ENCODE measurements at regions not wholly inside any gene's neighbourhood (a gene's known extent, or its start where the extent isn't known, plus 50 kb on each side); places are given as distances from the start of the nearest gene placed in this dataset.

GRCh38 chr4:42747971-42748370 is 91.1 kb upstream of the ATP8A1 start:
- no peak for DNase-seq (ENCODE audit: low spot score)

DNA sequence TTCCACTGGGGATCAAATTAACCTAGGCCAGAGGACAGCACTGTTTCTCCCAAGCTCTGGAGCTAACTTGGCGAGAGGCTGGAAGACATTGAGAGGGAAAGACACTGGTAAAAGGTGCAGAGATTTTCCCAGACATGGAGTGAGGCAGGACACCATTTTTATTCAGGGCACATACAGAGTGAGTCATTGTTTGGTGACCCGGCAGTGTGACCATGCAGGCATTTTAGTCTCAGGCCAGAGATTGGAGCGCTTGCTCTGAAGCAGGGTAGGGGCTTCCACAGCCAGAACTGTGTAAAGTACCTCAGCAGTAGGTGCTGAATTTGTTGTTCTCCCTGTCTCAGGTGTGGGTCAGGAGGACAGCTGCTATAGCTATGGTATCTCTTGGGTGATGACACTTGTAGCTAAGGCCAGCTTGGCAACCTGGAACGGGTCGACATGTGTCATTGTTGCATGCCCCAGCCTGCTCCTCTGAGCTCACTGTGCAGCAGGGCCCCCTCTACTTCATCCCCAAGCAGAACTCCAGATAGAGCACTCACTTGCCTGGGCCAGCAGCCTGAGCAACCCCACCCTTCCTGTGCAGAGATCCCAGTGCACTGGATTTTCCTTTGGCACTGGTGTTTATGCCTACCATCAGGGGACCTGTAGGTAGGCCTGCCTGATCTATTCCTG is 79.8 kb upstream of the ATP8A1 start:
- no peak for DNase-seq (ENCODE audit: low spot score)

GRCh38 chr4:42733380-42733779 is 76.5 kb upstream of the ATP8A1 start:
- DNase-seq (ENCODE audit: low spot score), result no peak

DNA sequence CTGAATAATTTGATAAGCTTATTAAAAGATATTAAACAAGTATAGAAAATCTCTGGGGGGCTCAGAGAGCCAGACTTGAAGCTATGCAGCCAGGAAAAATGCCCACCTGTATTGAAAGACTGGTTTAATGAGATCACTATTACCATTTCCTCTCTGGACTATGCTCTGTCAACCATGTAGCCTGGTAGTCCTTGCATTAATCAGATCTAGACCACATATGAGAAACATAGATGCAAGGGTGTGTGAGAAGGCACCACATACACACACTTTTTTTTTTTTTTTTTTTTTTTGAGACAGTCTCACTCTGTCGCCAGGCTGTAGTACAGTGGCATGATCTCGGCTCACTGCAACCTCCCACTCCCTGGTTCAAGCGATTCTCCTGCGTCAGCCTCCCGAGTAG is 75.9 kb upstream of the ATP8A1 start:
- no peak for DNase-seq (ENCODE audit: low spot score)

GRCh38 chr4:42729505-42730237 is 72.8 kb upstream of the ATP8A1 start:
- DNase-seq (ENCODE audit: low spot score), result no peak

GRCh38 chr4:42724451-42724850 is 67.5 kb upstream of the ATP8A1 start:
- no peak for DNase-seq (ENCODE audit: low spot score)

GRCh38 chr4:42720533-42720932 is 63.6 kb upstream of the ATP8A1 start:
- no peak for DNase-seq (ENCODE audit: low spot score)

DNA sequence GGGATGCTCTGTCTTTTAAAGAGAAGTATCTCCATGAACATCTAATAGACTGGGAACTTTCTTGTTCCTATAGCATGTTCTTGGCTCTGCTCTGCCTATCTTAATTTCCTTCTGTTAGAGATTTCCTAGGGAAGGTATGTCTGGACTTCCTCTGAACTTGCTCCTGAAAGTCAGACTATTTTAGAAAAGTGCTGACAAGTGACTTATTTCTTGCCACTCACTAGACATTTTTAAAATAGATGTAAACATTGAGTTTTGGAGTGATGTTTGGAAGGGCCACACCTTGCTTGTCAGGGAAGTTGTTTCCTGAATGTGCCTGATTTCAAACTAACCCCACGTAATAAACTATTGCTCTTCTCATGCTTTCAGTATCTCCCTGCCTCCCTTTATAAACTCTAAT is 62.4 kb upstream of the ATP8A1 start:
- DNase-seq (ENCODE audit: low spot score), result no peak

GRCh38 chr4:42718336-42718735 is 61.4 kb upstream of the ATP8A1 start:
- DNase-seq (ENCODE audit: low spot score), result no peak

DNA sequence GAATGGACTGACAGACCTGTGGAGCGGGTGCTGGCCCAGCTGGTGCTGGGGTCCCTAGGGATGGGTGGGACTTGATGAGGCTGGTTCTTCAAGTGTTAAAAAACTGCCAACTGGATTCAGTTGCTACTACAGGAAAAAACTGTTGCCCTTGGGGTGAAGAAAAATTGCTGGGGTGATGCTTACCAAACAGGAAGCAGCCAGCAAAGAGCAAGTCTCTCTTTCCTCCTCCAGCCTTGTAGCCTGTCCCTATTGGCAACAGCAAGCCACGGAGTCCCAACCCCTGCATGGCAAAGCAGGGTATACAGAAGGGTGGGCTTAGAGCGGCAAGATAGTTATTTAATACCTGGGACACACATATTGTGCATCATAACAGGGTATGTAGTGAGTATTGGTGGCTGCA is 60.1 kb upstream of the ATP8A1 start:
- no peak for DNase-seq (ENCODE audit: low spot score)

DNA sequence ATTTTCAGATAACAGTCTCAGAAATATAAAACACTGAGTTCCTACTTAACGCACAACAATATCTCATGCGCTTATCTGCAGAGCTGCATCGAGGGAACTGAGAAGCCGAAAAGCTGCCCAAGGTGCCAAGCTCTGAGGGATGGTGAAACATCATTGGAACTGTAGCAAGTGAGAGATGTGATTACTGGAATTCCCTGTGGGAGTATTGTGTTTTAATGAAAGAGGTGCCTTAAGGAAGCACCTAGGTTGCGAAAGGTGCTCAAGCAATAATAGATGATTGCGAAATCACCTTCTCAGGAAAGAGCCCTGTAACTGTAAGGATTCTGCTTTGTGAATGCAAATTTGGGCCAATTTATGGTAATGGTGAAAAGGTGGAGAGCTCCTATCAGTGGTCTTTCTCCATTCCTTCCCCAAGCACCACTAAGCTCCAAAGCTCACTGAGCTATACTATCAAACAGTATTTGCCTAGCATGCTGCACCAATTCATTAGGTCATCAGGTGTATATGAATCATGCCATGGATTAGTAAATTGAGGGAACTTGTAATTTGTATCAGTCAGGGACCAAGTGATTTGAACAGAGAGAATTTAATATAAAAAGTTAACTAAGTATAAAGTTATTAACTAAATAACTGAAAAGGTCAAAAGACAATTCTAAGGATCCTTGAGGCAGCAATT is 59.0 kb upstream of the ATP8A1 start:
- DNase-seq (ENCODE audit: low spot score), result no peak

- no peak for DNase-seq (ENCODE audit: low spot score)
These were observed 56.5 kb upstream of the ATP8A1 start for GRCh38 chr4:42713391-42713790.

GRCh38 chr4:42712854-42713253 is 55.9 kb upstream of the ATP8A1 start:
- no peak for DNase-seq (ENCODE audit: low spot score)

DNA sequence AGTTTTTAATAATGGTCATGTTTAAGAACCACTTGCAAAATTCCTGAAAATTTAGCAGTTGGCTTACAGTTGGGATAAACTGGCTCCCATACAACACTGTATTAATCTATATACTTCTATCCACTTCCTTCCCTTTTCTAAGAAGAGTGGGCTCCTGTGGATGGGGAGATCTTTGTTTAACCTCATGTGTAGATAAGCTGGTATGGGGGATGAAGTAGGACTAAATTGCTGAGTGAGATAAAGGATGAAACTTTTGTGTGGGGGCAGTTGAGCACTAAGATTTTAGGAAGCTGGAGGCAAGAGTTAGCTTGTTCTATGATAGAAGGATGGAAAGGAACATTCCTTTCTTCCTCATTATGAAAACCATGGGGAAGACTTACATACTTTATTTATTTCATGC is 54.6 kb upstream of the ATP8A1 start:
- no peak for DNase-seq (ENCODE audit: low spot score)

DNA sequence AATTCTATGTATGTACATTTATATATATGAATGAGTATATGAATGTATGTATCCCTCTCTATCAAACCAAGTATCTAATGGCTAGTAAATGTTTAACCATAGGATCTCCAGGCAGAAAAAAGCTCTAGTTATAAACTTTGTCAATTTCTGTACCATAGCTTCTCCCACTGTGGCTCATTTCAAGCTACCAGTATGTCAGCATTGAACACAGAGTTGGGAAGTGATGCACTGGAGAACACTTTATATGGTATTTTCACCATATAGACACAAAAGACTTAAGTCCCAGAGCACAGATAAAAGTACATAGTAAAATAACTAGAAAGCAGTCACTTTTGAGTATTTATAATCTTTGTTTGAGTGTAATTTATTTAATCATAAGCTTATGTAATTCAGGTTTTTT is 53.9 kb upstream of the ATP8A1 start:
- no peak for DNase-seq (ENCODE audit: low spot score)

- DNase-seq (ENCODE audit: low spot score), result no peak
These were observed 53.4 kb upstream of the ATP8A1 start for GRCh38 chr4:42710329-42710728.

GRCh38 chr4:42709392-42710065 is 52.6 kb upstream of the ATP8A1 start:
- no peak for DNase-seq (ENCODE audit: low spot score)

GRCh38 chr4:42708625-42709024 is 51.7 kb upstream of the ATP8A1 start:
- no peak for DNase-seq (ENCODE audit: low spot score)

Data from activated CD4-positive, alpha-beta T cell treated with anti-CD3 and anti-CD28 coated beads, Interleukin-2, Interleukin-4, amounts not matched to agents 100 ng/mL and 50 ng/mL, durations not matched to agents 16 hours and 8 hours (primary cell).